Mammary epithelial cell (primary cell): ENCODE measurements at regions not wholly inside any gene's neighbourhood (a gene's known extent, or its start where the extent isn't known, plus 50 kb on each side); places are given as distances from the start of the nearest gene placed in this dataset.

Experiments used
- EZH2 ChIP-seq: IDR thresholded peaks from 2 replicates; pipeline ENCODE4 v1.6.1; 2012; ENCODE audit warnings: low read length, inconsistent platforms, borderline replicate concordance
- TF ChIP-seq, protein P1 (sequence below), 2 donors: IDR thresholded peaks in 1 of 2; conservative IDR thresholded peaks in 1 of 2; 2 replicates each; pipeline ENCODE4 v1.5.1; 2011 to 2012; ENCODE audit warnings: inconsistent platforms in 2 of 2, low read length in 2 of 2, mild to moderate bottlenecking in 2 of 2, control low read depth in 1 of 2, low read depth in 1 of 2; ENCODE audit not compliant: insufficient read depth in 1 of 2; ENCODE audit errors: extremely low read depth in 1 of 2

DNA sequence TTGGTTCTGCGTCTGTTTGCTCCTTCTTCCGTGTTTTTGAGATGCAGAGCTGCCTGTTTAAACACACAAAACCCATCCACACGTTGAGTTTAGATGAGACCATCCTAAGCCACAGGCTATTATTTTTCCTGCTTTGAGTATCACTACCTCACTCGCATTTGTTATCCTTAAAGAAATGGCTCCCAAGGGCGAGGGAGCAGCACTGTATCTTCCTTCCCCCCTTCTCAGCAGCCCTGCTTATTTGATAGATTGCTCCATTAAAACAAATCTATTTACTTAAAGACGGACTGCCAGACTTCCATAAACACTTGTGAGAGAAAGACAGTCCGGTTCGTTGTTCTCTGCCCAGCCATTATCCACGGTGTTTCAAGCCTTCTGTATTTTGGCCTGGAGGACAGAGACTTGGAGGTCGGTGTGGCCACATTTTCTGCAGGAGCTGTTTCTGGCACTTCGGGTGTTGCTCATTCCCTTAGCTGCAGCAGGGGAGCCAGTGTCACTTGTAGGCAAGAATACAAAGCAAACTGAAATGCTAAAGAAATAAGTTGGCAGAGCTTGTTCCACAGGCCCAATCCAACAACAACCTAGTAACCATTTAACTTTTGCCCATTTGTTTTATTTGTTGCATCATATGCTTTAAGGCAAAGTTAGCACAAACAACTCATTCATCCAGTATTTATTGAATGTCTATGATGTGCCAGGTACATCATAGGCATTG is 275.4 kb downstream of the TTC6 start:
- TF ChIP-seq, protein P1, sequence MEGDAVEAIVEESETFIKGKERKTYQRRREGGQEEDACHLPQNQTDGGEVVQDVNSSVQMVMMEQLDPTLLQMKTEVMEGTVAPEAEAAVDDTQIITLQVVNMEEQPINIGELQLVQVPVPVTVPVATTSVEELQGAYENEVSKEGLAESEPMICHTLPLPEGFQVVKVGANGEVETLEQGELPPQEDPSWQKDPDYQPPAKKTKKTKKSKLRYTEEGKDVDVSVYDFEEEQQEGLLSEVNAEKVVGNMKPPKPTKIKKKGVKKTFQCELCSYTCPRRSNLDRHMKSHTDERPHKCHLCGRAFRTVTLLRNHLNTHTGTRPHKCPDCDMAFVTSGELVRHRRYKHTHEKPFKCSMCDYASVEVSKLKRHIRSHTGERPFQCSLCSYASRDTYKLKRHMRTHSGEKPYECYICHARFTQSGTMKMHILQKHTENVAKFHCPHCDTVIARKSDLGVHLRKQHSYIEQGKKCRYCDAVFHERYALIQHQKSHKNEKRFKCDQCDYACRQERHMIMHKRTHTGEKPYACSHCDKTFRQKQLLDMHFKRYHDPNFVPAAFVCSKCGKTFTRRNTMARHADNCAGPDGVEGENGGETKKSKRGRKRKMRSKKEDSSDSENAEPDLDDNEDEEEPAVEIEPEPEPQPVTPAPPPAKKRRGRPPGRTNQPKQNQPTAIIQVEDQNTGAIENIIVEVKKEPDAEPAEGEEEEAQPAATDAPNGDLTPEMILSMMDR (conservative IDR thresholded peaks at IDR 0.05 in 1 of 2, IDR thresholded peaks at IDR 0.05 in 1 of 2; ENCODE audit: extremely low read depth in 1 of 2, insufficient read depth in 1 of 2, low read depth in 1 of 2, low read length in 2 of 2) = no peak
- no peak for TF ChIP-seq EZH2
